ENCODE measurements at regions not wholly inside any gene's neighbourhood (a gene's known extent, or its start where the extent isn't known, plus 50 kb on each side); places are given as distances from the start of the nearest gene placed in this dataset.
A peak's percentile ranks its signal among the peaks of the same experiment; 100 is the strongest.

- DNase-seq (ENCODE audit: extremely low spot score in 2 of 2), result peak in 1 of 2 donors; percentile 88
- intact Hi-C loops (cut with DNase I), result loop anchor here (10.0 kb wide), 1 partner anchor 87 kb away; the partner anchor contains the start of gene KLF15
- H3K4me3 ChIP-seq, result peak overlapping the region; percentile 22 to 32
- H3K27me3 ChIP-seq, result no peaks in the 10 kb centered on the region
- H3K9me3 ChIP-seq, result no peaks in the 10 kb centered on the region
- peaks cover 42% of the 10 kb centered on the region for H3K4me1 ChIP-seq
- H3K27ac ChIP-seq, result peak overlapping the region; percentile 76
- H3K36me3 ChIP-seq, result no peaks in the 10 kb centered on the region
- TF ChIP-seq POLR2A (IDR thresholded peaks at IDR 0.05) (no peak), POLR2AphosphoS5 (IDR thresholded peaks at IDR 0.05; ENCODE audit: insufficient read depth in 1 of 2, low read depth in 1 of 2) (peak in 1 of 2 donors; percentile 88)
These were observed 87.0 kb upstream of the ALDH1L1 start for GRCh38 chr3:126267169-126267975.

DNA sequence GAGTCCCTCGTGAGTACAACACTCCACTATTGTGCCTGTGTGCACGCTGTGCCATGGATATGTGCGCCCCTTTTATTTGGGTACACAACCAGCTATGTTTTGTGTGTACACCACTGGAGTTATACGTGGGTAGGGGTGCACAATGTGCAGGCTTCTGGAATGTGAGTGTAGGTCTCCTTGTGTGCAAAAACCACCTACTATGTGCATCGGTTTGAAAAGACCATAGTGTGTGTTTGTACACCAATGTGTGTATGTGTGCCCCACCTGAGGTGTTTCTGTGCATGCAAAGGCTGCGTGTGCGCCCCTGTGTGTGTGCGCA, 86.4 kb upstream of the ALDH1L1 start:
- Histone ChIP-seq H3K9me3 (no peaks in the 10 kb centered on the region), H3K4me3 (peak overlapping the region; percentile 22 to 32), H3K36me3 (no peaks in the 10 kb centered on the region), H3K27ac (peak overlapping the region; percentile 76), H3K4me1 (peaks cover 42% of the 10 kb centered on the region), H3K27me3 (no peaks in the 10 kb centered on the region)
- intact Hi-C loops (cut with DNase I), result loop anchor here (10.0 kb wide), 1 partner anchor 88 kb away; the partner anchor contains the start of gene KLF15
- no peak for TF ChIP-seq POLR2A (IDR thresholded peaks at IDR 0.05)
- TF ChIP-seq POLR2AphosphoS5 (IDR thresholded peaks at IDR 0.05; ENCODE audit: insufficient read depth in 1 of 2, low read depth in 1 of 2), result no peak
- TF ChIP-seq, protein P1, sequence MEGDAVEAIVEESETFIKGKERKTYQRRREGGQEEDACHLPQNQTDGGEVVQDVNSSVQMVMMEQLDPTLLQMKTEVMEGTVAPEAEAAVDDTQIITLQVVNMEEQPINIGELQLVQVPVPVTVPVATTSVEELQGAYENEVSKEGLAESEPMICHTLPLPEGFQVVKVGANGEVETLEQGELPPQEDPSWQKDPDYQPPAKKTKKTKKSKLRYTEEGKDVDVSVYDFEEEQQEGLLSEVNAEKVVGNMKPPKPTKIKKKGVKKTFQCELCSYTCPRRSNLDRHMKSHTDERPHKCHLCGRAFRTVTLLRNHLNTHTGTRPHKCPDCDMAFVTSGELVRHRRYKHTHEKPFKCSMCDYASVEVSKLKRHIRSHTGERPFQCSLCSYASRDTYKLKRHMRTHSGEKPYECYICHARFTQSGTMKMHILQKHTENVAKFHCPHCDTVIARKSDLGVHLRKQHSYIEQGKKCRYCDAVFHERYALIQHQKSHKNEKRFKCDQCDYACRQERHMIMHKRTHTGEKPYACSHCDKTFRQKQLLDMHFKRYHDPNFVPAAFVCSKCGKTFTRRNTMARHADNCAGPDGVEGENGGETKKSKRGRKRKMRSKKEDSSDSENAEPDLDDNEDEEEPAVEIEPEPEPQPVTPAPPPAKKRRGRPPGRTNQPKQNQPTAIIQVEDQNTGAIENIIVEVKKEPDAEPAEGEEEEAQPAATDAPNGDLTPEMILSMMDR (IDR thresholded peaks at IDR 0.05), result no peak
- no peak for DNase-seq (ENCODE audit: extremely low spot score in 2 of 2)

- peak overlapping the region; percentile 76 for H3K27ac ChIP-seq
- TF ChIP-seq, protein P1 (IDR thresholded peaks at IDR 0.05), result no peak
- TF ChIP-seq POLR2AphosphoS5 (IDR thresholded peaks at IDR 0.05; ENCODE audit: insufficient read depth in 1 of 2, low read depth in 1 of 2) (peak in 1 of 2 donors; percentile 59), POLR2A (IDR thresholded peaks at IDR 0.05) (no peak)
- H3K9me3 ChIP-seq, result no peaks in the 10 kb centered on the region
- intact Hi-C loops (cut with DNase I), result loop anchor here (10.0 kb wide), 1 partner anchor 88 kb away; the partner anchor contains the start of gene KLF15
- no peaks in the 10 kb centered on the region for H3K27me3 ChIP-seq
- DNase-seq (ENCODE audit: extremely low spot score in 2 of 2), result no peak
- no peaks in the 10 kb centered on the region for H3K36me3 ChIP-seq
- peaks cover 42% of the 10 kb centered on the region for H3K4me1 ChIP-seq
- peak overlapping the region in 1 of 2 donors; percentile 32 for H3K4me3 ChIP-seq
These were observed 86.0 kb upstream of the ALDH1L1 start for GRCh38 chr3:126266291-126266840.

DNA sequence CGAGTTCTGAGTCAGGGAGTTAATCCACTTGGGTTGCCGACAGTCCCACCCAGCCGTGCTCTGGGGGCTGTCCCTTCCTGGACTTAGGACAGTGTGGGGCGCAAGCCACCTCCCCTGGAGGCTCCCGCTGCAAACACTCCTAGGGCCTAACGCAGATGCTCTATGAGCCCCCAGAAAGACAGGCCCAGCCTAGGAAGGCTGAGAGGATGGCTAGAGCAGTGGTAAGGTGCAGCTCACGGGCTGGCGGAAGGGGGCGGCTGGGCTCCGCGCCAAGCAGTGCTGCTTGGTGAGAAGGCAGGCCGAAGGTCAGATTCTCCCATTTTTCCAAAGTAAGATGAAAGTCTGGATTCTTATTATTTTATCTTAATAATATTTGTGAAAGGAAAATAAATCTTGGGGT, 84.6 kb upstream of the ALDH1L1 start:
- no peak for DNase-seq (ENCODE audit: extremely low spot score in 2 of 2)
- no peak for TF ChIP-seq POLR2A (IDR thresholded peaks at IDR 0.05)
- TF ChIP-seq POLR2AphosphoS5 (IDR thresholded peaks at IDR 0.05; ENCODE audit: insufficient read depth in 1 of 2, low read depth in 1 of 2), result no peak
- TF ChIP-seq, protein P1 (IDR thresholded peaks at IDR 0.05), result no peak
- Histone ChIP-seq H3K4me3 (no peak overlapping the region), H3K9me3 (no peaks in the 10 kb centered on the region), H3K36me3 (no peaks in the 10 kb centered on the region), H3K27ac (no peak overlapping the region), H3K4me1 (peaks cover 29% of the 10 kb centered on the region), H3K27me3 (no peaks in the 10 kb centered on the region)
- intact Hi-C loops (cut with DNase I), result loop anchor here (10.0 kb wide), 1 partner anchor 90 kb away; the partner anchor contains the start of gene KLF15

DNA sequence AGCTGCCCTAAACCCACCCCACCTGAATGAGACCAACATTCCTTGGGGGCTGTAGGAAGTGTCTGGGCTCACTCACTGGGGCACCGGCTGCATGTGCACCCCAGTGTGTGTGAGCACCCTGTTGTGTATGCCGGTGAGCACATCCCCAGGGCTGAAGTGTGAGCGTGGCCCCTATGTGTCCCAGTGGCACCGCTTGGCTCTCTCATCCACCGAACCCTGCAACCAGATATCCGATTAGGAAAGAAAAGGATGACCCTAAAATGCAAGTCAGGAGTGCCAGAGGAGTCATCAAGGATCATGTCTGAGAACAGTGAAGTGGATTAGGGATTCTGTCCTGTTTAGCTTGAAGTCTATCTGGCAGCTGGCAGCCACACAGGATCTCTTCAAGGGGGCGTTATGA, 84.0 kb upstream of the ALDH1L1 start:
- Histone ChIP-seq H3K36me3 (no peaks in the 10 kb centered on the region), H3K27ac (no peak overlapping the region), H3K4me1 (peaks cover 25% of the 10 kb centered on the region), H3K4me3 (no peak overlapping the region), H3K9me3 (no peaks in the 10 kb centered on the region), H3K27me3 (no peaks in the 10 kb centered on the region)
- intact Hi-C loops (cut with DNase I), result loop anchor here (10.0 kb wide), 1 partner anchor 90 kb away; the partner anchor contains the start of gene KLF15
- DNase-seq (ENCODE audit: extremely low spot score in 2 of 2), result no peak
- TF ChIP-seq POLR2A (IDR thresholded peaks at IDR 0.05) (no peak), POLR2AphosphoS5 (IDR thresholded peaks at IDR 0.05; ENCODE audit: insufficient read depth in 1 of 2, low read depth in 1 of 2) (no peak)
- TF ChIP-seq, protein P1 (IDR thresholded peaks at IDR 0.05), result no peak
